Naive B cell (primary cell): ENCODE measurements at regions not wholly inside any gene's neighbourhood (a gene's known extent, or its start where the extent isn't known, plus 50 kb on each side); places are given as distances from the start of the nearest gene placed in this dataset.
"Not testable (repeated sequence)": the region's sequence is repeated elsewhere in the genome, so short reads cannot be mapped to it uniquely, and the experiment has no call there.

Experiments
- ATAC-seq, 2 donors: fragments of 150-1000 bp; cut with Tn5 transposase; 2 replicates each; pipeline ENCODE4 v1.10.0; 2021; ENCODE audit warnings: low read depth in 2 of 2, mild to moderate bottlenecking in 2 of 2, moderate library complexity in 2 of 2
- DNase-seq: peaks from one replicate; pipeline ENCODE4 v3.0.0; 2022
- H3K27ac Mint-ChIP-seq, 6 donors: one replicate each; pipeline ENCODE4 v1.8.0; 2020 to 2022; ENCODE audit warnings: mild to moderate bottlenecking in 6 of 6, mixed read lengths in 6 of 6, moderate library complexity in 5 of 6, inconsistent platforms in 2 of 6
- H3K27me3 Mint-ChIP-seq, 3 donors: one replicate each; pipeline ENCODE4 v1.8.0; 2021 to 2022; ENCODE audit warnings: mixed read lengths in 3 of 3, mild to moderate bottlenecking in 1 of 3
- H3K36me3 Mint-ChIP-seq, 2 donors: one replicate each; pipeline ENCODE4 v1.8.0; 2020 to 2022; ENCODE audit warnings: mixed read lengths in 2 of 2, inconsistent platforms in 1 of 2, mild to moderate bottlenecking in 1 of 2
- H3K4me1 Mint-ChIP-seq, 3 donors: one replicate each; pipeline ENCODE4 v1.8.0; 2020 to 2022; ENCODE audit warnings: mixed read lengths in 3 of 3, inconsistent platforms in 1 of 3, mild to moderate bottlenecking in 1 of 3, moderate library complexity in 1 of 3
- H3K4me3 Mint-ChIP-seq, 8 donors: one replicate each; pipeline ENCODE4 v1.8.0; 2020 to 2022; ENCODE audit warnings: mild to moderate bottlenecking in 8 of 8, mixed read lengths in 8 of 8, moderate library complexity in 8 of 8, inconsistent platforms in 2 of 8
- H3K9me3 Mint-ChIP-seq, 7 donors: one replicate each; pipeline ENCODE4 v1.8.0; 2020 to 2022; ENCODE audit warnings: mixed read lengths in 7 of 7, mild to moderate bottlenecking in 5 of 7, inconsistent platforms in 2 of 7, moderate library complexity in 1 of 7

DNA sequence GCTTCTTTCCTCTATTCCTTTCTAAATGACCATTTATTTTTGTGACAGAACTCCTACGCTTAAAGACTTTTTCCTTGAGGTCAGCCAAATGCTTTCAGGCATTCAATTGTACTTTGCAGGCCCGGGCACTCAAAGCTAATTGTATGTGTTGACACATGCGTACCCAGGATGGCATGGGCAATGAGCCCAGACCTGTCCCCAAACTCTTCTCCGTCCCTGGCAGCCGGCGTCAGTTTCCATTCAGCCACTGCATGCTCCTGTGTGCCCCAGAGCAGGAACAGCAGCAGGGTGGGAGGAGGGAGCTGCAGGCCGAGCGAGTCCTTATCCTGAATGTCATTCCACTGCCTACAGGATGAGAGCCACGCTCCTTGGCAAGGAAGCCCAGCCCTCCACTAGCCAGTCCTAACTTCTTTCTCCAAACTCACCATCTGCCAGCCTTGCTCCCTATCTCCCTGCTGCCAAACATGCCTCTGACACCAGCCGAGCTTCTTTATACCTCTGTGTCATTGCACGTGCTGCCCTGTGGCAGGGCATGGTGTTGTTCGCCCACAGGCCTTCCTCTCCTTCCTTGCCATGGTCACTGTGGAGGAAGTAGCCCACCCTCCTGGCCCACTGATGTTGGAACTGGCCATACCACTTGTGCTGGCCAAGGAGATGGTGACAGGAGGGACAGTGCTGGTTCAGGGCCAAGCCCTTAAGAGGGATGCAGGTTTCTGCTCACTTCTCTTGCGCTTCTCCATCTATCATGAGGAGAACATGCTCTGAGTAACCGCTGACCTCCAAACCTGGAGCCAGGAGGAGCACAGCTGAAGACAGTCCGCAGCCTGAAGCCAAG, 116.9 kb upstream of the FHL2 start:
- Mint-ChIP-seq H3K27ac (no peak overlapping the region), H3K36me3 (no peaks in the 10 kb centered on the region), H3K27me3 (peaks cover 23 to 25% (median 23%) of the 10 kb centered on the region in 3 donors), H3K4me3 (no peak overlapping the region), H3K4me1 (peaks cover 0 to 4% (median 0%) of the 10 kb centered on the region in 3 donors), H3K9me3 (peaks cover 0 to 2% (median 0%) of the 10 kb centered on the region in 7 donors)
- ATAC-seq (no peak), DNase-seq (no peak)

- Mint-ChIP-seq H3K9me3 (peaks cover 0 to 2% (median 0%) of the 10 kb centered on the region in 7 donors), H3K27ac (no peak overlapping the region), H3K4me1 (peaks cover 0 to 4% (median 0%) of the 10 kb centered on the region in 3 donors), H3K36me3 (no peaks in the 10 kb centered on the region), H3K27me3 (peaks cover 25 to 31% (median 28%) of the 10 kb centered on the region in 3 donors), H3K4me3 (no peak overlapping the region)
- DNase-seq = no peak
- no peak for ATAC-seq
Observed at GRCh38 chr2:105514576-105514975, 115.7 kb upstream of the FHL2 start.

DNA sequence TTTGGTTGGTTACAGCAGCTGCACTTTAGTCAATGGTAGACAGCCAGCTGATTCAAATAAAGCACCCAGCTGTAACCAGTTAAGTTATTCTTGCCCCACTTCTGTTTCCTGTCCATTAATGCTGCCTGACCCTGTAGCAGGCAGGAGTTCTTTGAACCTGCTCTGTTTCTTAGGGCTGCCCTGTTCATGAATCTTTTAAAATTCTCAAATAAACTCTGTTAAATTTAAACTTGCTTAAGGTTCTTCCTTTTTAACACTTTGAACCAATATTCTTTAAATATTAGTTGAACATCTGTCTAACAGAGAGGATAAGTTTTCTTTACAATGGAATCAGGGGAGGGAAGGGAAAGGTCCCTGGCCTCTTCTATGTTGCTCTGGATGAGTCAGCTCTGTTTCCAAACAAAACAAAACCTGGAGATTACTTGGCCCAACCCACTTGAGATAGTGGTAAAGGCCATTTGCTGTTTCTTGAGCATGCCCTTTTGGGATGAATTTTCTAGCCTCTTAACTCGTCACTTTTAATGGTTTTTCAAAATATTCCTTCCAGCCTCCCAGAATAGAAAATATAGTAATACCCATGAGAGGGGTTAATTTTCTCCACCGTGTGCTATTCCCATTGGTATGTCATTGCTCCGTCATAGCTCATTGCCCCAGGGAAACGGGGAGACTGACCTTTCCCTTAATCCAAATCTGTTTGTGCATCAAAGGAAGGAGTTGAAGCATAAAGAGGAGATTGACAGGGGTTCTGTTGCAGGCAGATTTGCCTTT, 112.1 kb upstream of the FHL2 start:
- DNase-seq = no peak
- H3K36me3 Mint-ChIP-seq = no peaks in the 10 kb centered on the region
- peaks cover 20 to 31% (median 21%) of the 10 kb centered on the region in 3 donors for H3K27me3 Mint-ChIP-seq
- peak overlapping the region in 1 of 8 donors; percentile 62 for H3K4me3 Mint-ChIP-seq
- no peaks in the 10 kb centered on the region for H3K4me1 Mint-ChIP-seq
- no peak for ATAC-seq
- peaks cover 0 to 6% (median 0%) of the 10 kb centered on the region in 7 donors for H3K9me3 Mint-ChIP-seq
- H3K27ac Mint-ChIP-seq = no peak overlapping the region

DNA sequence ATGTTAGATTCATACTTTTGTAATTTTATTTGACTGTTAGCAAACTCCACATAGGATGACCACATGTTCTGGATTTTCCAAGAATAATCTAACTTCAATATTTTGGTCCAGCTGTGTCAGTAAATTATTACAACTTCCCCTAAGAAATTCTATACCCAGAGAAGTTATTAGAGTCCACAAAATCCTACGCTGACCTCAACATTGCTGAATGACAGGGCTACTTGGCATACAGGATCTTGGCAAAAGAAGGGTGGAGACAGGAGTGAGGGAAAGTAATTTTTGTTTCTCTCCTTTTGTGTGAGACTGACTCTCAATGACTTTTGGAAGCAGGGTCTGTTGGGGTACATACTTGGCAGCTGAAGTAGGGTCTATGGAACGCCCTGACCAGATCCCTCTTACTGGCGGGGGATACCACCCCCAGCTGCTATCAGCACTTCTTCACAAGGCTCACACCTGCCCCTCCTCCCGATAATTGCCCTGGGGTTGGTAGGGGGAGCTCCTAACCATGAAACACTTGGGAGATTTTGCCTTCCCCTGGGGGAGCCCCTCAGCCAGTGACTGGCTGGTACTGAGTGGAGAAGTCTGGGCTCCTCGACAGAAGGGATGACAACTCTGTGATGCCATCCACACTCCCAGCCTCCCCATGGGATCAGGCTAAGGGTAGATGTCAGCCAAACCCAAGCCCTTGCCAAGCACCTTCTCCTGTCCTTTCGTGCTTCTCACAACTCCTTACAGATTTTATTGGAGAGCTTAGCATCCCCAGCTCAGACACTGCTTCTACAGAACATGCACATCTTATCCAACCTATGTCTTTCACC, 110.6 kb upstream of the FHL2 start:
- H3K4me3 Mint-ChIP-seq = no peak overlapping the region
- peaks cover 0 to 7% (median 0%) of the 10 kb centered on the region in 7 donors for H3K9me3 Mint-ChIP-seq
- no peaks in the 10 kb centered on the region for H3K4me1 Mint-ChIP-seq
- no peaks in the 10 kb centered on the region for H3K36me3 Mint-ChIP-seq
- DNase-seq = no peak
- peaks cover 7 to 22% (median 19%) of the 10 kb centered on the region in 3 donors for H3K27me3 Mint-ChIP-seq
- H3K27ac Mint-ChIP-seq = no peak overlapping the region
- no peak for ATAC-seq

- H3K27ac Mint-ChIP-seq, H3K36me3 Mint-ChIP-seq, H3K4me3 Mint-ChIP-seq, H3K4me1 Mint-ChIP-seq, DNase-seq, ATAC-seq: not testable (repeated sequence)
- Mint-ChIP-seq H3K27me3 (peaks cover 7 to 19% (median 14%) of the 10 kb centered on the region in 3 donors), H3K9me3 (peaks cover 0 to 11% (median 3%) of the 10 kb centered on the region in 7 donors)
Observed at GRCh38 chr2:105506860-105507259, 108.0 kb upstream of the FHL2 start.

DNA sequence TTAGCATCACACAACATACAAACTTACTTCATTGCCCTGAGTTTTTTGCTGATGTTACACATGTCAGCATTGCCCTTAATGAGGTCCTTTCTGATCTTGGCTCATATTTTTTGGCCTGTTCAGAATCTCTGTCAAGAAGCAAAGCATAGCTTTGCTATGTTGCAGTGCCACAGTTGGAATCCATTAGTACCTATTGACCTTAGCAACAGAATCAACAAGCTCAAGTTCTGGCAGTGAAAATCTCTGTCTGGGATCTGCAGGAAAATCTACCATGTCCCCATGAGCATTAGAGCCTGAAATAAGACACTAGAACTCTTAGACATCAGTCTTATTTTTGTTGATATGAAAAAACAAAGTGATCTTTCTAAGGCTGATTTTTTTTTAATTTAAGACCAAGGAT, 105.6 kb upstream of the FHL2 start:
- Mint-ChIP-seq H3K4me3 (no peak overlapping the region), H3K36me3 (no peaks in the 10 kb centered on the region), H3K9me3 (peaks cover 2 to 16% (median 9%) of the 10 kb centered on the region in 7 donors), H3K27ac (peak overlapping the region in 1 of 6 donors; percentile 49), H3K4me1 (no peaks in the 10 kb centered on the region), H3K27me3 (peaks cover 10 to 16% (median 12%) of the 10 kb centered on the region in 3 donors)
- DNase-seq (no peak), ATAC-seq (no peak)

GRCh38 chr2:105502625-105503334, 103.9 kb upstream of the FHL2 start:
- peaks cover 2 to 19% (median 9%) of the 10 kb centered on the region in 7 donors for H3K9me3 Mint-ChIP-seq
- H3K27ac Mint-ChIP-seq = no peak overlapping the region
- ATAC-seq = no peak
- H3K27me3 Mint-ChIP-seq = peaks cover 23 to 29% (median 23%) of the 10 kb centered on the region in 3 donors
- H3K4me1 Mint-ChIP-seq = no peaks in the 10 kb centered on the region
- DNase-seq = no peak
- H3K36me3 Mint-ChIP-seq = no peaks in the 10 kb centered on the region
- no peak overlapping the region for H3K4me3 Mint-ChIP-seq

- H3K27ac Mint-ChIP-seq = no peak overlapping the region
- peaks cover 2 to 19% (median 8%) of the 10 kb centered on the region in 7 donors for H3K9me3 Mint-ChIP-seq
- ATAC-seq (no peak), DNase-seq (no peak)
- H3K27me3 Mint-ChIP-seq = peaks cover 32 to 46% (median 35%) of the 10 kb centered on the region in 3 donors
- H3K4me3 Mint-ChIP-seq = no peak overlapping the region
- H3K36me3 Mint-ChIP-seq = peaks cover 0 to under 1% of the 10 kb centered on the region in 2 donors
- no peaks in the 10 kb centered on the region for H3K4me1 Mint-ChIP-seq
Observed at GRCh38 chr2:105498281-105498846, 99.5 kb upstream of the FHL2 start.

DNA sequence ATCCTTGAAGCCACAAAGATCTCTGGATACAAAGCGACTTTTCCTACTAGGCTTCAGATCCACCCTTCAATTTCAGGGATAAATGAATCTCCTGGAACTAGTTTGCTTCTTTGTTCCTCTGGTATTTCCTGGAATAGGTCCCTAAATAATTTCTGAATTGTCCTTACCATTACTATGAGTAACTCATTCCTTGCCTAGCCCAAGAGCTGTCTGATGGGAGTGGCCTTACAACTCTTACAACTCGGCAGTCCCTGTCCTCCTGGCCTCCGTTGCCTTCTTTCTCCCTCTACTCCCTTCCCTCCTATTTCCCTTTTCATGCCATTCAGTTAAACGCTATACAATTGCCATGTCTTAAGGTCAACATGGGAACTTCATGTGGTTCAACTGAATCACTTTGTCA, 98.2 kb upstream of the FHL2 start:
- peaks cover 0 to 10% of the 10 kb centered on the region in 2 donors for H3K36me3 Mint-ChIP-seq
- peaks cover 6 to 32% (median 14%) of the 10 kb centered on the region in 7 donors for H3K9me3 Mint-ChIP-seq
- no peak overlapping the region for H3K4me3 Mint-ChIP-seq
- no peak for ATAC-seq
- no peak for DNase-seq
- H3K27ac Mint-ChIP-seq = peak overlapping the region in 3 of 6 donors; percentile 15 to 83 (median 33)
- no peaks in the 10 kb centered on the region for H3K4me1 Mint-ChIP-seq
- peaks cover 32 to 57% (median 44%) of the 10 kb centered on the region in 3 donors for H3K27me3 Mint-ChIP-seq

DNA sequence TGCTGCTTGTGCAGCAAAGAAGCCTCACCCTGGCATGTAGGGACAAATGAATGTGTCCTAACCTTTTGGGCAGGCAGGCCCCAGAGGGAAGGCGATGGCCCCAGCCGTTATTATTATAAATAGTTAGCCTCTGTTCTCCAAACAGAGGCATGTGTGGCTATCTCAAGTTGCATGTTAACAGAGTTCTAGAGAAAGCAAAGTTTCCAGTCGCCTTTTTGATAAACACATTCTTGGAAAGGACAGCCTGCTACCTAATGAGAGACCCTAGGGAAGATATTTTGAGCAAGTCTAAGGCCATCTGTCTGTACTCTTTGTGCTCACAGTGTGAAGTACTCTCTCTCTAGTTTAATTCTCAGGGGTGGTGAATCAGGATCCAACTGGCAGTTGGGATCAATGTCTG, 97.4 kb upstream of the FHL2 start:
- Mint-ChIP-seq H3K4me3 (no peak overlapping the region), H3K4me1 (no peaks in the 10 kb centered on the region), H3K27ac (no peak overlapping the region), H3K27me3 (peaks cover 38 to 63% (median 51%) of the 10 kb centered on the region in 3 donors), H3K9me3 (peaks cover 6 to 36% (median 11%) of the 10 kb centered on the region in 7 donors), H3K36me3 (peaks cover 0 to 10% of the 10 kb centered on the region in 2 donors)
- no peak for ATAC-seq
- DNase-seq = no peak

DNA sequence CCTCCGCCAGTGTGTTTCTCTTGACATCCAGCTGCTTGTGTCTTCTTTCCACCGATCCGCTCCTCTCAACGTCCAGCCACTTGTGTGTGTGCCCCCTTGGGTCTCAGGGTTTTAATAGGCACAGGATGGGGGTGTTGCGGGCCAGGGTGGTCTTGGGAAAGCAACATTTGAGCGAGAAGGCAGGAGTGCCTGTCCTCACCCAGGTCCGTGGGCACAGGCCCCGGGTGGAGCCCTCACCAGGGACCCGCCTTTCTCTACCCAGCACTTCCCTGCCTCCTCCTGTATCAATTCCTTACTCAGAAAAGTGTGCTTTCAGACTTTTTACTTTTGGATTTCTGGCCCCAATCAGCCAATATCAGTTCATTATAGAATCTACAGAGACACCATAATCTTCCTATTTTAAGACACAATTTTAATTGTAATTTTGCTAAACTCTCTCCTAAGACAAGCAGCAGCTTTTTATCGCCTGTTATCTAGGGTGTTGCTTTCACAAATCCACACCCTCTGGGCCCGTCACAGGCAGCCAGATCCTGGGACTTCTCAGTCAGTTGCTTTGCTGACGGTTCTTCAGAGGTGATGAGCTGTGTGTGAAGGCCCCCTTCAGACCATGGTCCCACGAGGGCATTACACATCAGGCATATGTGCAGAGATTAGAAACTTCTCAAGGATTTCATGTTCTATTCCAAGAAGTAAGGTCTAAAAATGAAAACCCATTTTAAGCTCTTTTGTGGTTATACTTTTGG, 96.0 kb upstream of the FHL2 start:
- DNase-seq = no peak
- no peak for ATAC-seq
- Mint-ChIP-seq H3K4me3 (no peak overlapping the region), H3K27me3 (peaks cover 37 to 59% (median 56%) of the 10 kb centered on the region in 3 donors), H3K27ac (no peak overlapping the region), H3K9me3 (peaks cover 5 to 31% (median 11%) of the 10 kb centered on the region in 7 donors), H3K4me1 (no peaks in the 10 kb centered on the region), H3K36me3 (peaks cover 0 to 10% of the 10 kb centered on the region in 2 donors)

DNA sequence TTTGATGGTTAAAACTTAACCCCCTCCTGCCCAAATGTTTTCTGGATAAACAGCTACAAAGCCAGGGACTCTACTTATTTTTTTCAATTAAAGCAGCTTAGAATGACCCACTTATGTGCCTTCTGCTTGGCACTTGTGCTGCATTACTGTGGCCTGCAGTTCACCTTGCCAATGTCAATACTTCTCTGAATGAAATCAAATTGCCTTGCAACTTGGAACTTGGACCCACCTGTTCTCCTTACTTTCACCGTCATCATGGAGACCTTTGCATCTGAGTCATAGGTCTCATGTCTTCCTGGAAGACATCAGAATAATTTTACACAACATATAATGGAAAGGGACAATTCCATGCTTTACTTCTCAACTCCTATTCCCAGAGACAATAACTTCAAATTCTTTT, 92.1 kb upstream of the FHL2 start:
- H3K4me1 Mint-ChIP-seq = no peaks in the 10 kb centered on the region
- peaks cover 0 to 10% of the 10 kb centered on the region in 2 donors for H3K36me3 Mint-ChIP-seq
- ATAC-seq (no peak), DNase-seq (no peak)
- no peak overlapping the region for H3K27ac Mint-ChIP-seq
- peaks cover 16 to 45% (median 39%) of the 10 kb centered on the region in 3 donors for H3K27me3 Mint-ChIP-seq
- H3K4me3 Mint-ChIP-seq = no peak overlapping the region
- H3K9me3 Mint-ChIP-seq = peaks cover 5 to 31% (median 11%) of the 10 kb centered on the region in 7 donors
